GM21360 (cell line): ENCODE measurements at regions not wholly inside any gene's neighbourhood (a gene's known extent, or its start where the extent isn't known, plus 50 kb on each side); places are given as distances from the start of the nearest gene placed in this dataset.

ENCODE experiments used
- ATAC-seq: cut with Tn5 transposase; IDR thresholded peaks from one replicate; pipeline ENCODE4 v1.9.1; 2021; ENCODE audit warnings: mild to moderate bottlenecking, moderate library complexity; ENCODE audit not compliant: unreplicated experiment

- ATAC-seq: no peak
Observed at GRCh38 chr10:91035650-91036292, 114.9 kb upstream of the ANKRD1 start.

- no peak for ATAC-seq
Observed at GRCh38 chr10:91036807-91037411, 116.0 kb upstream of the ANKRD1 start.

GRCh38 chr10:91038971-91039370 lies 118.1 kb upstream of the ANKRD1 start:
- no peak for ATAC-seq

GRCh38 chr10:91040343-91040742 lies 119.5 kb upstream of the ANKRD1 start:
- no peak for ATAC-seq

- ATAC-seq: no peak
Observed at GRCh38 chr10:91042069-91042468, 121.2 kb upstream of the ANKRD1 start.

GRCh38 chr10:91043173-91043910 lies 122.5 kb upstream of the ANKRD1 start:
- no peak for ATAC-seq

- no peak for ATAC-seq
Observed at GRCh38 chr10:91046869-91047268, 126.0 kb upstream of the ANKRD1 start.

GRCh38 chr10:91048380-91048779 lies 127.5 kb upstream of the ANKRD1 start:
- no peak for ATAC-seq

- ATAC-seq: no peak
Observed at GRCh38 chr10:91049296-91049987, 128.6 kb upstream of the ANKRD1 start.

- ATAC-seq: no peak
Observed at GRCh38 chr10:91049988-91050360, 129.1 kb upstream of the ANKRD1 start.

GRCh38 chr10:91050371-91051034 lies 129.6 kb upstream of the ANKRD1 start:
- ATAC-seq: no peak

GRCh38 chr10:91051829-91052228 lies 130.9 kb upstream of the ANKRD1 start:
- ATAC-seq: no peak

GRCh38 chr10:91054325-91054724 lies 133.4 kb upstream of the ANKRD1 start:
- ATAC-seq: no peak

- ATAC-seq: no peak
Observed at GRCh38 chr10:91061187-91061586, 140.3 kb upstream of the ANKRD1 start.

GRCh38 chr10:91061608-91062007 lies 140.7 kb upstream of the ANKRD1 start:
- ATAC-seq: no peak

GRCh38 chr10:91062091-91062490 lies 141.2 kb upstream of the ANKRD1 start:
- ATAC-seq: no peak

- ATAC-seq: no peak
Observed at GRCh38 chr10:91071786-91072185, 148.7 kb upstream of the PCGF5 start.

GRCh38 chr10:91073286-91073979 lies 147.0 kb upstream of the PCGF5 start:
- no peak for ATAC-seq

- ATAC-seq: no peak
Observed at GRCh38 chr10:91076991-91077548, 143.4 kb upstream of the PCGF5 start.

GRCh38 chr10:91077549-91078071 lies 142.9 kb upstream of the PCGF5 start:
- no peak for ATAC-seq
